IPS-NIHi11 (cell line): ENCODE measurements at regions not wholly inside any gene's neighbourhood (a gene's known extent, or its start where the extent isn't known, plus 50 kb on each side); places are given as distances from the start of the nearest gene placed in this dataset.
A peak's percentile ranks its signal among the peaks of the same experiment; 100 is the strongest.

Source experiments
- DNase-seq: peaks from one replicate; pipeline ENCODE4 v3.0.0; 2012; ENCODE audit warnings: mixed read lengths, low spot score

- DNase-seq: no peak
Measured at GRCh38 chr2:29974086-29974485, 52.7 kb upstream of the ALK start.

- no peak for DNase-seq
Measured at GRCh38 chr2:29977284-29977683, 55.9 kb upstream of the ALK start.

- no peak for DNase-seq
Measured at GRCh38 chr2:29981402-29981801, 60.0 kb upstream of the ALK start.

- no peak for DNase-seq
Measured at GRCh38 chr2:29983308-29983707, 61.9 kb upstream of the ALK start.

- DNase-seq: no peak
Measured at GRCh38 chr2:29987146-29987545, 65.8 kb upstream of the ALK start.

GRCh38 chr2:29990129-29990528, 68.7 kb upstream of the ALK start:
- DNase-seq: peak; percentile 16

GRCh38 chr2:29991086-29991485, 69.7 kb upstream of the ALK start:
- no peak for DNase-seq

- no peak for DNase-seq
Measured at GRCh38 chr2:29995241-29995640, 73.9 kb upstream of the ALK start.

GRCh38 chr2:30003128-30003527, 81.7 kb upstream of the ALK start:
- DNase-seq: no peak

- DNase-seq: no peak
Measured at GRCh38 chr2:30022444-30023071, 101.2 kb upstream of the ALK start.

GRCh38 chr2:30024281-30024680, 102.9 kb upstream of the ALK start:
- DNase-seq: no peak

GRCh38 chr2:30026091-30027055, 105.0 kb upstream of the ALK start:
- peak; percentile 80 for DNase-seq

GRCh38 chr2:30029804-30030203, 108.4 kb upstream of the ALK start:
- DNase-seq: no peak

- no peak for DNase-seq
Measured at GRCh38 chr2:30030361-30030760, 109.0 kb upstream of the ALK start.

- no peak for DNase-seq
Measured at GRCh38 chr2:30031184-30031583, 109.8 kb upstream of the ALK start.

- no peak for DNase-seq
Measured at GRCh38 chr2:30034052-30034775, 112.6 kb upstream of the YPEL5 start.

GRCh38 chr2:30037016-30037415, 109.8 kb upstream of the YPEL5 start:
- DNase-seq: no peak

GRCh38 chr2:30038419-30038818, 108.4 kb upstream of the YPEL5 start:
- no peak for DNase-seq

GRCh38 chr2:30039101-30039500, 107.7 kb upstream of the YPEL5 start:
- no peak for DNase-seq

GRCh38 chr2:30040147-30040546, 106.7 kb upstream of the YPEL5 start:
- DNase-seq: no peak

- no peak for DNase-seq
Measured at GRCh38 chr2:30041884-30042283, 104.9 kb upstream of the YPEL5 start.

- no peak for DNase-seq
Measured at GRCh38 chr2:30046396-30046795, 100.4 kb upstream of the YPEL5 start.

- no peak for DNase-seq
Measured at GRCh38 chr2:30046979-30047378, 99.8 kb upstream of the YPEL5 start.
